K562 (cell line): ENCODE measurements at regions not wholly inside any gene's neighbourhood (a gene's known extent, or its start where the extent isn't known, plus 50 kb on each side); places are given as distances from the start of the nearest gene placed in this dataset.

Experiments
- CAMTA2 ChIP-seq: fragments of 250-450 bp; sonication (Bioruptor Pico); conservative IDR thresholded peaks from 2 replicates; pipeline ENCODE4 v1.5.1; 2022
- CBFA2T2 ChIP-seq: fragments of 450-650 bp; conservative IDR thresholded peaks from 2 replicates; pipeline ENCODE4 v1.6.1; 2017; ENCODE audit warnings: mild to moderate bottlenecking
- CHD4 ChIP-seq: fragments of 200-600 bp; sonication (generic); IDR thresholded peaks from 3 replicates; pipeline ENCODE4 v1.6.1; 2012; ENCODE audit warnings: low read depth, mild to moderate bottlenecking, mixed read lengths, low read length, inconsistent platforms; ENCODE audit not compliant: insufficient read depth, insufficient replicate concordance, poor library complexity, severe bottlenecking
- CREB1 ChIP-seq, 2 experiments: sonication (generic) in 1 of 2; formaldehyde crosslinking in 1 of 2; IDR thresholded peaks; 2 replicates each; pipeline versions ENCODE4 v1.6.1 to v1.8.0; 2012 to 2022; ENCODE audit warnings: inconsistent platforms in 1 of 2, mild to moderate bottlenecking in 1 of 2, missing genetic modification reagents in 1 of 2, moderate library complexity in 1 of 2
- DPF2 ChIP-seq: fragments of 450-650 bp; IDR thresholded peaks from 2 replicates; pipeline ENCODE4 v1.6.1; 2016
- FUS ChIP-seq: fragments of 200-400 bp; formaldehyde crosslinking; optimal IDR thresholded peaks from 2 replicates; pipeline ENCODE3; 2017; ENCODE audit warnings: low read depth, low read length
- KLF16 ChIP-seq: IDR thresholded peaks from 2 replicates; pipeline ENCODE4 v1.6.1; 2016; ENCODE audit warnings: antibody characterized with exemption
- MAFF ChIP-seq: IDR thresholded peaks from 2 replicates; pipeline ENCODE4 v1.6.1; 2012; ENCODE audit warnings: low read length, improper control_type of control experiment
- MAFG ChIP-seq: fragments of 450-650 bp; conservative IDR thresholded peaks from 2 replicates; pipeline ENCODE4 v1.6.1; 2016; ENCODE audit warnings: missing genetic modification characterization, missing compliant biosample characterization
- MCM7 ChIP-seq, 2 experiments: fragments of 450-650 bp; IDR thresholded peaks; 2 replicates each; pipeline ENCODE4 v1.6.1; 2016 to 2018
- SMC3 ChIP-seq: conservative IDR thresholded peaks from 2 replicates; pipeline ENCODE4 v1.6.1; 2011; ENCODE audit warnings: low read depth, low read length, improper control_type of control experiment; ENCODE audit not compliant: insufficient read depth
- TEAD2 ChIP-seq: fragments of 450-650 bp; IDR thresholded peaks from 2 replicates; pipeline ENCODE4 v1.6.1; 2016; ENCODE audit warnings: missing genetic modification characterization, control low read depth, missing compliant biosample characterization
- ZNF311 ChIP-seq: fragments of 250-450 bp; sonication (Bioruptor Pico); IDR thresholded peaks from 2 replicates; pipeline ENCODE4 v1.4.0; 2020; ENCODE audit warnings: mild to moderate bottlenecking, moderate library complexity
- ZNF57 ChIP-seq: fragments of 450-650 bp; formaldehyde crosslinking; IDR thresholded peaks from 2 replicates; pipeline ENCODE4 v1.4.0; 2020; ENCODE audit warnings: mild to moderate bottlenecking, moderate library complexity
- ZNF766 ChIP-seq: fragments of 200-800 bp; sonication (Bioruptor generic); conservative IDR thresholded peaks from 2 replicates; pipeline ENCODE4 v1.6.1; 2016; ENCODE audit warnings: missing genetic modification characterization, missing compliant biosample characterization
- TF ChIP-seq, protein P1 (sequence below), 2 experiments: fragments of 450-650 bp; formaldehyde crosslinking in 1 of 2; IDR thresholded peaks; 2 replicates each; pipeline versions ENCODE4 v1.4.0 to v1.6.1; 2014 to 2020; ENCODE audit warnings: mild to moderate bottlenecking in 2 of 2, borderline replicate concordance in 1 of 2, low read depth in 1 of 2
- TF ChIP-seq, protein P2 (sequence below): fragments of 450-650 bp; formaldehyde crosslinking; conservative IDR thresholded peaks from 2 replicates; pipeline ENCODE4 v1.4.0; 2022; ENCODE audit warnings: mild to moderate bottlenecking, missing genetic modification characterization
- TF ChIP-seq, protein P3 (sequence below): fragments of 450-650 bp; formaldehyde crosslinking; IDR thresholded peaks from 2 replicates; pipeline ENCODE4 v1.4.0; 2020; ENCODE audit warnings: mild to moderate bottlenecking, moderate library complexity

DNA sequence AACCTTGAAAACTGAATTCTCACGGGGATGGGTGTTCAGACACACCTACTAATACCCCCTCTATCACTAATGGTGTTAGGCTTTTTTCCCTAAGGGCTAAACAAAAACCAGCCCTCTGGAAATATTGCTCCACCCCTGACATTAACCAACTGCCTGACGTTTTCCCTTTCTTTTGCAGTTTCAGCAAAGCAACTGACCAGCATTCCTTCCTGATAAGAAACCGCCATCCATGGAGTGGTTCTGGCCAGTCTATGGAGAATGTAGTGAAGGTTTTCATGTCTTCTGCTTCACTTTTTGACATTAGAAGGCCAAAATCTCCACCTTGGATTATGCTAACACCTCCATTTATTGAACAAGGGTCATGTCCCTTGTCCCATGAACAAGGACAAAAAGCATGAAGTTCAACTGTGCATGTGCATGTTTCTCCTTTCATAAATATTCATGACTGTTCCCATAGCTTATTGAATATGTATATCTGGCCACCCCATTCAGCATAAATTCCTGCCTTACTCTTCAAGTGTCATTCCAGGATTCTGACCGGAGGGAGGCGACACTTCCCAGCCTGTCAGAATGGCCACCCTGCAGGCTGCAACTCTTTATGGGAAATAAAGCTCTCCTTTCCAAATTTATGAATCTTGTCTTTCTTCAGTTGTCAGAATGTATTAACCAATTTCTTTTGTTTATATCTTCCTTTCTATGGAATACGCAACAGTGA lies 314.3 kb downstream of the HHIPL2 start (continued):
- TF ChIP-seq, protein P1, sequence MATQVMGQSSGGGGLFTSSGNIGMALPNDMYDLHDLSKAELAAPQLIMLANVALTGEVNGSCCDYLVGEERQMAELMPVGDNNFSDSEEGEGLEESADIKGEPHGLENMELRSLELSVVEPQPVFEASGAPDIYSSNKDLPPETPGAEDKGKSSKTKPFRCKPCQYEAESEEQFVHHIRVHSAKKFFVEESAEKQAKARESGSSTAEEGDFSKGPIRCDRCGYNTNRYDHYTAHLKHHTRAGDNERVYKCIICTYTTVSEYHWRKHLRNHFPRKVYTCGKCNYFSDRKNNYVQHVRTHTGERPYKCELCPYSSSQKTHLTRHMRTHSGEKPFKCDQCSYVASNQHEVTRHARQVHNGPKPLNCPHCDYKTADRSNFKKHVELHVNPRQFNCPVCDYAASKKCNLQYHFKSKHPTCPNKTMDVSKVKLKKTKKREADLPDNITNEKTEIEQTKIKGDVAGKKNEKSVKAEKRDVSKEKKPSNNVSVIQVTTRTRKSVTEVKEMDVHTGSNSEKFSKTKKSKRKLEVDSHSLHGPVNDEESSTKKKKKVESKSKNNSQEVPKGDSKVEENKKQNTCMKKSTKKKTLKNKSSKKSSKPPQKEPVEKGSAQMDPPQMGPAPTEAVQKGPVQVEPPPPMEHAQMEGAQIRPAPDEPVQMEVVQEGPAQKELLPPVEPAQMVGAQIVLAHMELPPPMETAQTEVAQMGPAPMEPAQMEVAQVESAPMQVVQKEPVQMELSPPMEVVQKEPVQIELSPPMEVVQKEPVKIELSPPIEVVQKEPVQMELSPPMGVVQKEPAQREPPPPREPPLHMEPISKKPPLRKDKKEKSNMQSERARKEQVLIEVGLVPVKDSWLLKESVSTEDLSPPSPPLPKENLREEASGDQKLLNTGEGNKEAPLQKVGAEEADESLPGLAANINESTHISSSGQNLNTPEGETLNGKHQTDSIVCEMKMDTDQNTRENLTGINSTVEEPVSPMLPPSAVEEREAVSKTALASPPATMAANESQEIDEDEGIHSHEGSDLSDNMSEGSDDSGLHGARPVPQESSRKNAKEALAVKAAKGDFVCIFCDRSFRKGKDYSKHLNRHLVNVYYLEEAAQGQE (IDR thresholded peaks at IDR 0.05; ENCODE audit: borderline replicate concordance), result peak; percentile 26; the same call in 1 of the 2 replicates
- TF ChIP-seq, protein P1 (CRISPR knock-in tag; IDR thresholded peaks at IDR 0.05; ENCODE audit: low read depth), result no peak
- TF ChIP-seq CHD4, result no peak
- TF ChIP-seq DPF2, result no peak
- TF ChIP-seq TEAD2 (tag), result no peak
- no peak for TF ChIP-seq ZNF311
- no peak for TF ChIP-seq CAMTA2
- TF ChIP-seq ZNF766 (CRISPR knock-in tag), result 0 out of 2 replicates have a peak, but pooled peaks have one; percentile 24
- 0 out of 2 replicates have a peak, but pooled peaks have one; percentile 5 for TF ChIP-seq SMC3
- TF ChIP-seq MAFG, result no peak
- no peak for TF ChIP-seq ZNF57 (CRISPR knock-in tag)
- TF ChIP-seq MAFF, result no peak
- no peak for TF ChIP-seq CBFA2T2
- no peak for TF ChIP-seq FUS
- TF ChIP-seq, protein P2, sequence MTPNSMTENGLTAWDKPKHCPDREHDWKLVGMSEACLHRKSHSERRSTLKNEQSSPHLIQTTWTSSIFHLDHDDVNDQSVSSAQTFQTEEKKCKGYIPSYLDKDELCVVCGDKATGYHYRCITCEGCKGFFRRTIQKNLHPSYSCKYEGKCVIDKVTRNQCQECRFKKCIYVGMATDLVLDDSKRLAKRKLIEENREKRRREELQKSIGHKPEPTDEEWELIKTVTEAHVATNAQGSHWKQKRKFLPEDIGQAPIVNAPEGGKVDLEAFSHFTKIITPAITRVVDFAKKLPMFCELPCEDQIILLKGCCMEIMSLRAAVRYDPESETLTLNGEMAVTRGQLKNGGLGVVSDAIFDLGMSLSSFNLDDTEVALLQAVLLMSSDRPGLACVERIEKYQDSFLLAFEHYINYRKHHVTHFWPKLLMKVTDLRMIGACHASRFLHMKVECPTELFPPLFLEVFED, result no peak
- TF ChIP-seq CREB1 (IDR thresholded peaks at IDR 0.05), result no peak
- TF ChIP-seq CREB1 (CRISPR knock-in tag; IDR thresholded peaks at IDR 0.05), result no peak
- no peak for TF ChIP-seq MCM7 (IDR thresholded peaks at IDR 0.05)
- TF ChIP-seq, protein P3, sequence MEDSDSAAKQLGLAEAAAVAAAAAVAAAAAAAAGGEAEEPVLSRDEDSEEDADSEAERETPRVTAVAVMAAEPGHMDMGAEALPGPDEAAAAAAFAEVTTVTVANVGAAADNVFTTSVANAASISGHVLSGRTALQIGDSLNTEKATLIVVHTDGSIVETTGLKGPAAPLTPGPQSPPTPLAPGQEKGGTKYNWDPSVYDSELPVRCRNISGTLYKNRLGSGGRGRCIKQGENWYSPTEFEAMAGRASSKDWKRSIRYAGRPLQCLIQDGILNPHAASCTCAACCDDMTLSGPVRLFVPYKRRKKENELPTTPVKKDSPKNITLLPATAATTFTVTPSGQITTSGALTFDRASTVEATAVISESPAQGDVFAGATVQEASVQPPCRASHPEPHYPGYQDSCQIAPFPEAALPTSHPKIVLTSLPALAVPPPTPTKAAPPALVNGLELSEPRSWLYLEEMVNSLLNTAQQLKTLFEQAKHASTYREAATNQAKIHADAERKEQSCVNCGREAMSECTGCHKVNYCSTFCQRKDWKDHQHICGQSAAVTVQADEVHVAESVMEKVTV (CRISPR knock-in tag), result peak; percentile 78
- TF ChIP-seq KLF16, result no peak
